CD4-positive, alpha-beta T cell treated with Interleukin-21 for 1 hour (primary cell): ENCODE measurements at regions not wholly inside any gene's neighbourhood (a gene's known extent, or its start where the extent isn't known, plus 50 kb on each side); places are given as distances from the start of the nearest gene placed in this dataset.

Experiments
- DNase-seq: peaks from one replicate; pipeline ENCODE4 v3.0.0-alpha.2; 2020

- no peak for DNase-seq
These were observed 627.7 kb downstream of the PLA2G4A start for GRCh38 chr1:187456446-187456845.

- no peak for DNase-seq
These were observed 631.3 kb downstream of the PLA2G4A start for GRCh38 chr1:187460093-187460492.

GRCh38 chr1:187464320-187464719, 635.6 kb downstream of the PLA2G4A start:
- DNase-seq: no peak

GRCh38 chr1:187465441-187465840, 636.7 kb downstream of the PLA2G4A start:
- no peak for DNase-seq

- no peak for DNase-seq
These were observed 641.1 kb downstream of the PLA2G4A start for GRCh38 chr1:187469836-187470235.

- no peak for DNase-seq
These were observed 642.8 kb downstream of the PLA2G4A start for GRCh38 chr1:187471555-187471954.

GRCh38 chr1:187474336-187474735, 645.6 kb downstream of the PLA2G4A start:
- no peak for DNase-seq

- no peak for DNase-seq
These were observed 647.9 kb downstream of the PLA2G4A start for GRCh38 chr1:187476671-187477070.

- no peak for DNase-seq
These were observed 648.4 kb downstream of the PLA2G4A start for GRCh38 chr1:187477103-187477502.

- DNase-seq: no peak
These were observed 648.8 kb downstream of the PLA2G4A start for GRCh38 chr1:187477535-187477934.

- DNase-seq: no peak
These were observed 652.9 kb downstream of the PLA2G4A start for GRCh38 chr1:187481581-187482148.

GRCh38 chr1:187490266-187490665, 661.5 kb downstream of the PLA2G4A start:
- no peak for DNase-seq

GRCh38 chr1:187491082-187491720, 662.5 kb downstream of the PLA2G4A start:
- no peak for DNase-seq

- no peak for DNase-seq
These were observed 669.3 kb downstream of the PLA2G4A start for GRCh38 chr1:187498028-187498427.

- no peak for DNase-seq
These were observed 676.0 kb downstream of the PLA2G4A start for GRCh38 chr1:187504779-187505178.

GRCh38 chr1:187509091-187509490, 680.3 kb downstream of the PLA2G4A start:
- no peak for DNase-seq

- DNase-seq: no peak
These were observed 684.4 kb downstream of the PLA2G4A start for GRCh38 chr1:187513190-187513589.

- no peak for DNase-seq
These were observed 685.4 kb downstream of the PLA2G4A start for GRCh38 chr1:187514110-187514509.

- DNase-seq: no peak
These were observed 688.1 kb downstream of the PLA2G4A start for GRCh38 chr1:187516874-187517273.

GRCh38 chr1:187517546-187517945, 688.8 kb downstream of the PLA2G4A start:
- no peak for DNase-seq

GRCh38 chr1:187527346-187527745, 698.6 kb downstream of the PLA2G4A start:
- DNase-seq: no peak

- no peak for DNase-seq
These were observed 709.2 kb downstream of the PLA2G4A start for GRCh38 chr1:187537936-187538335.

GRCh38 chr1:187549540-187549939, 720.8 kb downstream of the PLA2G4A start:
- DNase-seq: no peak

GRCh38 chr1:187551061-187551460, 722.3 kb downstream of the PLA2G4A start:
- DNase-seq: no peak

GRCh38 chr1:187563191-187563590, 734.4 kb downstream of the PLA2G4A start:
- no peak for DNase-seq
